ENCODE measurements at regions not wholly inside any gene's neighbourhood (a gene's known extent, or its start where the extent isn't known, plus 50 kb on each side); places are given as distances from the start of the nearest gene placed in this dataset.
"Not testable (repeated sequence)": the region's sequence is repeated elsewhere in the genome, so short reads cannot be mapped to it uniquely, and the experiment has no call there.

DNA sequence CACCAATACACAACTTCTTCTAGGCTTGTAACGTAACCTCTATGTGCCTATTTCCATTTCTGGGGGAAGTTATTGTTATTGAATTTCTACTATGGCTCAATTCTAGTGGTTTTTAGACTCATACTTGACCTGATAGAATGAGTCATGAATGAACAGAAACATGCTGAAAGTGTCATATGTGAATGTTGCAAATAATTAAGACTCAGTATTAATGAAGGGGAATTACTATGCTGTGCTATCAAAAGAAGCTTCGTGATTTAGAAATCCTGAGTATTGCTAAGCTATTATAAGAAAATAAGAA is 135.1 kb upstream of the ZWINT start:
- ATAC-seq (no peak), DNase-seq (ENCODE audit: low spot score) (no peak)
- Mint-ChIP-seq H3K36me3 (peaks cover 5% of the 10 kb centered on the region), H3K9me3 (peaks cover 10% of the 10 kb centered on the region), H3K4me1 (ENCODE audit: low read depth in 2 of 2) (no peaks in the 10 kb centered on the region), H3K27ac (no peak overlapping the region), H3K27me3 (no peaks in the 10 kb centered on the region), H3K4me3 (no peak overlapping the region)

DNA sequence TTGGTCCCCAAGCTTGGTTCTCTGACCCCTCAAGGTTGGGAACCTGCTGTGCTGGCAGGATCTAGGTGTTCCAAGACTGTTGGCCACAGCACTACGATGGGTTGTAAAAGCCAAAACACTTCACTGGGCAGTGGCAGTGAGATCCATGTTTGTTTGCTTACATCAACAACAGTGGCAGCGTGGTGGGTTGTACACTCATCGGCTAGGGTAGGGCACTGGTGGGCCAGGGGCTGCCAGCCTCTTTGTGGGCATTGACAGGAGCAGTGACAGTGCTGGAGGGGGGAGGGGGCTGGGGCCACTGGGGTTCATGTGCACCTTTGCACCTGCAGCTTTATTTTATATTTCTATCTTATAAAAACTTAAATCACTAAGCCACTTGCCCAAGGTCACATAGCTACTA is 126.7 kb upstream of the ZWINT start:
- H3K9me3 Mint-ChIP-seq, result peaks cover 16% of the 10 kb centered on the region
- no peak overlapping the region for H3K4me3 Mint-ChIP-seq
- ATAC-seq, result no peak
- H3K27ac Mint-ChIP-seq, result no peak overlapping the region
- no peaks in the 10 kb centered on the region for H3K36me3 Mint-ChIP-seq
- no peaks in the 10 kb centered on the region for H3K4me1 Mint-ChIP-seq (ENCODE audit: low read depth in 2 of 2)
- H3K27me3 Mint-ChIP-seq, result no peaks in the 10 kb centered on the region
- DNase-seq (ENCODE audit: low spot score), result no peak

DNA sequence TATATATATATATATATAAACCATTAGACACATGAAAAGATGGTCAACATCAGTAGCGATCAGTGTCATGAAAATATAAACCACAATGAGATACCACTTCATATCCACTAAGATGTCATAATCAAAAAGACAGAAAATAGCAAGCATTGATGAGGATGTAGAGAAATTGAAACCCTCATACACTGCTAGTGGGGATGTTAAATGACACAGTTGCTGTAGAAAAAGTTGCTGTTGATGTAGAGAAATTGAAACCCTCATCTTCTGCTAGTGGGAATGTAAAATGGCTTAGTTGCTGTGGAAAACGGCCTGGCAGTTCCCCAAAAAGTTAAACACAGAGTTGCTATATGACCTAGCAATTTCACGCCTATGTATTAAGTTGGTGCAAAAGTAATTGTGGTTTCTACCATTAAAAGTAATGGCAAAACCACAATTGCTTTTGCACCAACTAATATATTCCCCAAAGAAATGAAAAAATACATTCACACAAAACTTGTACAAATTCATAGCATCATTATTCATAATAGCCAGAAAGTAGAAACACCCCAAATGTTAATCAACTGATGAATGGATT is 120.5 kb upstream of the ZWINT start:
- Mint-ChIP-seq H3K27me3 (no peaks in the 10 kb centered on the region), H3K27ac (no peak overlapping the region), H3K4me3 (no peak overlapping the region), H3K9me3 (peaks cover 16% of the 10 kb centered on the region), H3K36me3 (peaks cover 5% of the 10 kb centered on the region), H3K4me1 (ENCODE audit: low read depth in 2 of 2) (no peaks in the 10 kb centered on the region)
- DNase-seq (ENCODE audit: low spot score) (no peak), ATAC-seq (no peak)

DNA sequence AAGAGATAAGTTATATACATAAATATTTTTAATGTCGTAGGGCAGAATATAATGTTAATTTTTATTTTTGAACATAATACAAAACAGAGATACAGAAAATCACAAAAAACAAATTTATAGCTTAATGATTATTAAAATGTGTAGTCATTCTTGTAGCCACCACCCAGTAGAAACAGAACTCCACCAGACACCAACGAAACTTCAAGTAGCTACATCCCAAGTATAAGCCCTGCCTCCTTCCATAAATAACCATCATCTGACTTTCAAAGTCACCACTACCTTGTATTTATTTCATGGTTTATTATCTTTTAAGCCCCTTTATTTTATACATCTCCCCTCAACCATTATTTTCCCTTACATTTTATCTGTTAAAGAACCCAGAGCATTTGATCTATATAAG is 111.9 kb upstream of the ZWINT start:
- no peaks in the 10 kb centered on the region for H3K4me1 Mint-ChIP-seq (ENCODE audit: low read depth in 2 of 2)
- no peak for ATAC-seq
- H3K4me3 Mint-ChIP-seq, result no peak overlapping the region

DNA sequence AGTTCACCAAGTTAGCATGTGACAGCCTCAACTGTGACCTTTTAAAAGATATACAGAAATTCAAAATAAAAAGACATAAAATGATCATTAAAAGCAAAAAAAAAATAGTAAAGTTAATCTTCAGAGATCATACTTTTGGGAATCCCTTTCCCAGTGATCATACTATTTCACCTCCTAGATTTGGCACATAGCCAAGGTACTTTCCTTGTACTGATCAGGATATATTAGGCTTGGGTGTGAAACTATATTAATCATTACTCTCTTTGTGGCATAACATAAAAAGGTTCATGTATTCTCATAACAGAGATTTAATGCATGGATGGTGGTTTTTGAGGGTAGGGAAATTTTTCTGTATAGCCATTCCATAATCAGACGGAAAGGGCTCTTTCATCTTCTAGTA is 109.6 kb upstream of the ZWINT start:
- Mint-ChIP-seq H3K9me3 (peaks cover 22% of the 10 kb centered on the region), H3K36me3 (peaks cover 7% of the 10 kb centered on the region), H3K4me1 (ENCODE audit: low read depth in 2 of 2) (no peaks in the 10 kb centered on the region), H3K27ac (no peak overlapping the region), H3K27me3 (no peaks in the 10 kb centered on the region), H3K4me3 (no peak overlapping the region)
- ATAC-seq (no peak), DNase-seq (ENCODE audit: low spot score) (no peak)

More for the DNA sequence above, 111.9 kb upstream of the ZWINT start:
- peaks cover 15% of the 10 kb centered on the region for H3K9me3 Mint-ChIP-seq
- DNase-seq (ENCODE audit: low spot score), result no peak
- H3K27ac Mint-ChIP-seq, result no peak overlapping the region
- H3K27me3 Mint-ChIP-seq, result no peaks in the 10 kb centered on the region
- no peaks in the 10 kb centered on the region for H3K36me3 Mint-ChIP-seq

DNA sequence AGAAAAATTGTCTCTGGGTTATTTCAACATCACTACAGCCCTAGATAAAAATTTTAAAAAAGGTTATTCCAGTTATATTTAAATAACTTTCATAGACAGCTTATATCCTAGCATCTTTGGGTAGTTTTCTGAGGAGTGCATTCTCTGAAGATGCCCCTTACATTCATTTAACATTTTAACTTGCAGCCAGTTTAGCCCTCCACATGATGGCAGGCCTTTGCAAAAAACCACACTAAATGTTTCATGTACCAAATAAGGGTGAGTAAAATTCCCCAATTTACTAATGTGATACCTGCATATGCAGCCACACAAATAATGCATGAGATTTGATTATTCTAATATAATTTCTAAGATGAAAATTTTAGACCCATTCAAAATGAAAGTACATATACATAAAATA is 108.4 kb upstream of the ZWINT start:
- ATAC-seq (no peak), DNase-seq (ENCODE audit: low spot score) (no peak)
- Mint-ChIP-seq H3K9me3 (peaks cover 17% of the 10 kb centered on the region), H3K36me3 (peaks cover 7% of the 10 kb centered on the region), H3K4me3 (no peak overlapping the region), H3K27ac (no peak overlapping the region), H3K27me3 (no peaks in the 10 kb centered on the region), H3K4me1 (ENCODE audit: low read depth in 2 of 2) (no peaks in the 10 kb centered on the region)

DNA sequence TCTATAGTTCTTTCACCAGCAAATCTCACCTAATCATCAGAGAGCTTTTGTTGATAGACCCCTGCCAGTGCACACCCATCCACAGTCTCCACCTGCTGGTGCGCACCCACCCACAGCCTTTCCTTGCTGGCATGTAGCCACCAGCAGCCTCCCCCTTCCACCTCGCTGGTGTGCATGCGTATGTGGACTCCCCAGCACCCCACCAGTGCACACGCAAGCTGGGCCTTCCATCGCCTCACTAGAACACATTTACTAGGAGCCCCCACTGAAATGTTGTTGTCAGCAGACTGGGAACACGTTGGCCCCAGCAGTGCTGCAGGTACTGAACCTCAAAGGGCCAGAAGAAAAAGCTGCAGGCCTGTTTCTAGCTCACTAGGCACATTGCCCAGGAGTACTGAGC is 104.9 kb upstream of the ZWINT start:
- H3K4me3 Mint-ChIP-seq, result no peak overlapping the region
- H3K36me3 Mint-ChIP-seq, result peaks cover 7% of the 10 kb centered on the region
- H3K9me3 Mint-ChIP-seq, result peaks cover 16% of the 10 kb centered on the region
- H3K27me3 Mint-ChIP-seq, result no peaks in the 10 kb centered on the region
- ATAC-seq (no peak), DNase-seq (ENCODE audit: low spot score) (no peak)
- H3K4me1 Mint-ChIP-seq (ENCODE audit: low read depth in 2 of 2), result no peaks in the 10 kb centered on the region
- no peak overlapping the region for H3K27ac Mint-ChIP-seq

DNA sequence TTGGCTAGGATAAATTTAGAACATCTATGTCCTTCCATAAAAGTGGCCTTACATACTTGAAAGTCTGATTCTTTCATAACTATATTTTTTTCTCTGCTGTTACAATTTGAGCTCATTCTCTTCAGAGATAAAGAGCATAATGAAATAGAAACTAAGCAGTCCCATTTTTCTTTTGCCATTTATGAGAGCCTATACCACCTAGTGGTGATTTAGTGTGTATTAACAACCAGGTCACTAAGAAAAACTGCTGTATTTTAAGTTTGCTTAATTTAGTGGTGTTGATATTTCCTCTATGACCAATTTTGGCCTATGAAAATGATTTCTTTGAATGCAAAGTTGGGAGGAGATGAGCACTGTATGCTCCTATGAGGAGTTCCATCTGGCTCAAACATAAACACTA is 88.7 kb upstream of the ZWINT start:
- Mint-ChIP-seq H3K27ac (no peak overlapping the region), H3K27me3 (no peaks in the 10 kb centered on the region), H3K4me1 (ENCODE audit: low read depth in 2 of 2) (no peaks in the 10 kb centered on the region), H3K4me3 (no peak overlapping the region), H3K9me3 (peaks cover 11% of the 10 kb centered on the region), H3K36me3 (peaks cover 13% of the 10 kb centered on the region)
- DNase-seq (ENCODE audit: low spot score), result no peak
- no peak for ATAC-seq

DNA sequence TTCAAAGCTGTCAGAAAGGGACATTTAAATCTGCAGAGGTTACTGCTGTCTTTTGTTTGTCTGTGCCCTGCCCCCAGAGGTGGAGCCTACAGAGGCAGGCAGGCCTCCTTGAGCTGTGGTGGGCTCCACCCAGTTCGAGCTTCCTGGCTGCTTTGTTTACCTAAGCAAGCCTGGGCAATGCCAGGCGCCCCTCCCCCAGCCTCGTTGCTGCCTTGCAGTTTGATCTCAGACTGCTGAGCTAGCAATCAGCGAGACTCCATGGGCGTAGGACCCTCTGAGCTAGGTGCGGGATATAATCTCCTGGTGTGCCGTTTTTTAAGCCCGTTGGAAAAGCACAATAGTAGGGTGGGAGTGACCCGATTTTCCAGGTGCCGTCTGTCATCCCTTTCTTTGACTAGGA is 86.6 kb upstream of the ZWINT start:
- Mint-ChIP-seq H3K9me3 (peaks cover 11% of the 10 kb centered on the region), H3K36me3 (peaks cover 13% of the 10 kb centered on the region)
- DNase-seq (ENCODE audit: low spot score); H3K27me3 Mint-ChIP-seq; H3K27ac Mint-ChIP-seq; H3K4me1 Mint-ChIP-seq (ENCODE audit: low read depth in 2 of 2); H3K4me3 Mint-ChIP-seq; ATAC-seq: not testable (repeated sequence)

DNA sequence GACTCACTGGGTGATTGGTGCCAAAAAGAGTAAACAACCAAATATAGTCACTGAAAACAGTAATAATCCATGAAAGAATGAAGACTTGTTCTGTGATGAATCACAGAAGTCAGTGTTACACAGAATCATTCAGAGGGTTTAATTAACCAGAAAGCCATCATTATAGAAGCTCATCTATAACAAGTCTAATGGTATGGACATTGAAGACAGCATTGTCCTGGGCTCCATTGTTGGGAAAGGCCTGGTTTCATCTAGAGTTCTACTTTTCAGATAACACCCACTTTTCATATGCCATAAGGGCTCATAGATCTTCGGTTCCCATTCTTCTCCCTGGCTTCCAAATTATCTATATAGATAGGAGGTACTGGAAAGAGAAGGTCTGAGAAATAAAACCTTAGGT is 80.3 kb upstream of the ZWINT start:
- ATAC-seq, result not testable (repeated sequence)

More for the DNA sequence above, 80.3 kb upstream of the ZWINT start:
- H3K27ac Mint-ChIP-seq; H3K27me3 Mint-ChIP-seq; DNase-seq (ENCODE audit: low spot score); H3K36me3 Mint-ChIP-seq; H3K4me3 Mint-ChIP-seq; H3K9me3 Mint-ChIP-seq; H3K4me1 Mint-ChIP-seq (ENCODE audit: low read depth in 2 of 2): not testable (repeated sequence)
